ENCODE measurements at regions not wholly inside any gene's neighbourhood (a gene's known extent, or its start where the extent isn't known, plus 50 kb on each side); places are given as distances from the start of the nearest gene placed in this dataset.

- no peak overlapping the region for H3K4me2 ChIP-seq (ENCODE audit: low read depth, low read length)
- no peaks in the 10 kb centered on the region for H3K79me1 ChIP-seq (ENCODE audit: low read depth in 1 of 2, low read length in 2 of 2)
- no peak overlapping the region for H4K91ac ChIP-seq (ENCODE audit: insufficient read depth, low read depth, low read length)
- ChIA-PET CTCF (interaction anchor here (0.6 kb wide), 3 partner anchors 8 to 692 kb away, joined by 3 read pairs; no protein-coding TSS in a partner anchor), POLR2A (ENCODE audit: unreplicated experiment) (no interaction called here)
- H3K36me3 ChIP-seq (ENCODE audit: control insufficient read depth, insufficient read depth, low read length): no peaks in the 10 kb centered on the region
- no peak overlapping the region for H2BK5ac ChIP-seq (ENCODE audit: low read depth, low read length, poor library complexity, severe bottlenecking)
- H3K4me3 ChIP-seq (ENCODE audit: insufficient read depth, low read depth, low read length): no peak overlapping the region
- no TSS peak for BruUV-seq (replicated peaks)
- H3K4ac ChIP-seq (ENCODE audit: low read depth, low read length): no peak overlapping the region
- no peak overlapping the region for H2BK15ac ChIP-seq (ENCODE audit: low read depth, low read length)
- no peak overlapping the region for H3K56ac ChIP-seq (ENCODE audit: extremely low read depth, insufficient read depth, low read length)
- no peaks in the 10 kb centered on the region for H3K27me3 ChIP-seq (ENCODE audit: control insufficient read depth, insufficient read depth, low read length)
- intact Hi-C loops (cut with micrococcal nuclease) (no loop called here), dilution Hi-C loops (cut with HindIII; ENCODE audit: low sequenced_read_pairs, unreplicated experiment) (no loop called here), in situ Hi-C loops (cut with MboI; ENCODE audit: low sequenced_read_pairs) (no loop called here)
- no peaks in the 10 kb centered on the region for H4K20me1 ChIP-seq (ENCODE audit: insufficient read depth, low read length)
- no peak overlapping the region for H2BK120ac ChIP-seq (ENCODE audit: low read depth, low read length)
- H3K9me1 ChIP-seq (ENCODE audit: insufficient read depth, low read length): no peaks in the 10 kb centered on the region
- H3K9me3 ChIP-seq (ENCODE audit: control insufficient read depth, insufficient read depth, low read length): no peaks in the 10 kb centered on the region
- WGBS, 2 experiments (ENCODE audit: extremely low coverage in 2 of 2, insufficient read length in 1 of 2): no CpG with 5 or more reads among the region's 1 CpG
- no peak overlapping the region for H4K8ac ChIP-seq (ENCODE audit: low read depth in 2 of 2, low read length in 2 of 2)
- no peak overlapping the region for H2AK5ac ChIP-seq (ENCODE audit: low read depth, low read length)
- H4K5ac ChIP-seq (ENCODE audit: low read depth, low read length): no peak overlapping the region
- no peak overlapping the region for H3K14ac ChIP-seq (replicated peaks; ENCODE audit: low read depth, low read length)
- no peak overlapping the region for H2AK9ac ChIP-seq (replicated peaks; ENCODE audit: low read depth, low read length, poor library complexity)
- H3K18ac ChIP-seq (ENCODE audit: low read depth, low read length): no peak overlapping the region
- H3K27ac ChIP-seq (ENCODE audit: insufficient read depth, low read length): no peak overlapping the region
- H3K4me1 ChIP-seq (ENCODE audit: control insufficient read depth, insufficient read depth, low read length): no peaks in the 10 kb centered on the region
- TF ChIP-seq RAD21 (IDR thresholded peaks at IDR 0.05; ENCODE audit: low read length) (no peak), CTCF (conservative IDR thresholded peaks at IDR 0.05; ENCODE audit: low read depth, low read length) (0 out of 2 replicates have a peak, but pooled peaks have one; percentile 16)
- H3K9ac ChIP-seq (ENCODE audit: low read depth, low read length): no peak overlapping the region
- no peak overlapping the region for H2AFZ ChIP-seq (replicated peaks; ENCODE audit: low read length, poor library complexity)
- no peak overlapping the region for H2BK20ac ChIP-seq (ENCODE audit: low read depth, low read length)
- ATAC-seq (ENCODE audit: low read depth): no peak
- no peak overlapping the region for H3K23ac ChIP-seq (ENCODE audit: low read depth, low read length)
- peak; percentile 1 for DNase-seq
Measured at GRCh38 chr13:37960427-37960826, 90.9 kb upstream of the TRPC4 start.
